CD4-positive, alpha-beta T cell treated with Interleukin-4 for 4 hours (primary cell): ENCODE measurements at regions not wholly inside any gene's neighbourhood (a gene's known extent, or its start where the extent isn't known, plus 50 kb on each side); places are given as distances from the start of the nearest gene placed in this dataset.
"Not testable (repeated sequence)": the region's sequence is repeated elsewhere in the genome, so short reads cannot be mapped to it uniquely, and the experiment has no call there.

ENCODE experiments used
- DNase-seq: peaks from one replicate; pipeline ENCODE4 v3.0.0-alpha.2; 2020

DNA sequence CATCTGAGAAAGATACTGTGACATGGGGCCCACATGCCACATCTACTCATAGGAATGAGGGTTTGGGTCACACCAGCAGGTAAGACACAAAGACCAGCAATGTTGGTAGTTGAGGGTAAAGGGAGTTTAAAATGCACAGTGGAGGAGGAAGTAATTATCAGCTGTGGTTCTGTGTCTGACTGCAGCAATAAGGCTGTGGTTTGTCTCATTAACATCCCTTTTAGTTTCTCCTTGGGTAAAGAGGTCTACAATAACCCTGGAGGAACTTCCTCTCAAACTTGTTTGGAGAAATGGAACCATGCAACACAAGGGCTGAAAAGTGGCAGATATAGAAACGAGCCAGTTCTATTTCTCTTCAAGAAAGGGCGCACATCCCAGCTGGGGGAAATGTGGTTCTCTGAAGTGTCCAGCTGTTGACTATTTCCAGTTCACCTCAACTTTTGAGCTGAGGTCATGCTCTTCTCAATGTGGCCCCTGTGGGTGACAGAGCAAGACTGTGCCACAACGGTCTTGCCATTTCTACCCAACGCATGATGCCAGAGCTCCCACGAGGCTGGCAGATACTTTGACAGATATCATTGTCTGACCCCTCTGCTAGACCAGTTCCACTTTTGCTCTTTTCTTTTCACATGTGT lies 234.3 kb downstream of the SQOR start:
- no peak for DNase-seq

DNA sequence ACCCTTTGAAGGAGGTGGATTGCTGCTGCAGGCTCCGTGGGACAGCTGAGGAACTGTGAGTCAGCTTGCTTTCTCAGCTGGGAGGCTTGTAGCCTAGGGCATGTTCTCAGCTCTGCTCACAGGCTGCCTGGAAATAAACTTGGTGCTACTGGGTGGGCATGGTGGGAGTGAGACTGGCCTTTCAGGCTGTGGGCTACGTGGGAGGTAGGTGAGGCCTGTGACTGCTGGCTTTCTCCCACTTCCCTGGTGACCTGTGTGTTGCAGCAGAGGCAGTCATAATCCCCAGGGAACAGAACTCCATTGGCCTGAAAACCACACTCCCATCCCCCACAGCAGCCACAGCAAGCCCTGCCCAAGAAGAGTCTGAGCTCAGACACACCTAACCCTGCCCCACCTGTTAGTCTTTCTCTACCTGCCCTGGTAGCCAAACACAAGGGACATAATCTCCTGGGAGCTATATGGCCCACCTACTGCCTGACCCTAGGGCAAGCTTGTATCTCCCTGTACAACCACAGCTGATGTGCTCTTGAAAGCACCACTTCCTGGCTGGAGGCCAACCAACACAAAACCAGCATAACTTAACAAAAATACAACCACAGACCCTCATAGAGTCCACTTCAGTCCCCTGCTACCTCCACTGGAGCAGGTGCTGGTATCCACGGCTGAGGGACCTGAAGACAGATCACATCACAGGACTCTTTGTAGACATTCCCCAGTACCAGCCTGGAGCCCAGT lies 236.5 kb downstream of the SQOR start:
- no peak for DNase-seq

- DNase-seq = no peak
These were observed 239.0 kb downstream of the SQOR start for GRCh38 chr15:45873781-45874180.

- not testable (repeated sequence) for DNase-seq
These were observed 239.7 kb downstream of the SQOR start for GRCh38 chr15:45874566-45874965.

DNA sequence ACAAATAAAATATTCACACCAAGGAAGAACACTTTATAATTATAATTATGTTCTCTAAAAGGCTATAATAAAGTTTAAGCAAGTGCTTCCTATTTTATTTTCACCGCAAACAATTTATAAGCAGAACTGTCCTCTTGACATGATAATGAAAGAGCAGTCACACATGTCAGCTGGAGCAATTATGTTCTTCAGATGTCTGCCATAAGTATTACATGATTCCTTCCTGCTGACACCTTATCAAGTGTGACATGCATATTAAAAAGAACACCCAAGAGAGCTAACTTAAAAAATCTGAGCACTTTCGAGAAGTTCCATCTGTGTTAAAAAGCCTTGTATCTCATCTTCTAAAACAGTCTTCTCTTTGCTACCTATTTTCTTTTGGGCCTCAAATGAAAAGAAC lies 249.5 kb downstream of the SQOR start:
- DNase-seq = no peak

DNA sequence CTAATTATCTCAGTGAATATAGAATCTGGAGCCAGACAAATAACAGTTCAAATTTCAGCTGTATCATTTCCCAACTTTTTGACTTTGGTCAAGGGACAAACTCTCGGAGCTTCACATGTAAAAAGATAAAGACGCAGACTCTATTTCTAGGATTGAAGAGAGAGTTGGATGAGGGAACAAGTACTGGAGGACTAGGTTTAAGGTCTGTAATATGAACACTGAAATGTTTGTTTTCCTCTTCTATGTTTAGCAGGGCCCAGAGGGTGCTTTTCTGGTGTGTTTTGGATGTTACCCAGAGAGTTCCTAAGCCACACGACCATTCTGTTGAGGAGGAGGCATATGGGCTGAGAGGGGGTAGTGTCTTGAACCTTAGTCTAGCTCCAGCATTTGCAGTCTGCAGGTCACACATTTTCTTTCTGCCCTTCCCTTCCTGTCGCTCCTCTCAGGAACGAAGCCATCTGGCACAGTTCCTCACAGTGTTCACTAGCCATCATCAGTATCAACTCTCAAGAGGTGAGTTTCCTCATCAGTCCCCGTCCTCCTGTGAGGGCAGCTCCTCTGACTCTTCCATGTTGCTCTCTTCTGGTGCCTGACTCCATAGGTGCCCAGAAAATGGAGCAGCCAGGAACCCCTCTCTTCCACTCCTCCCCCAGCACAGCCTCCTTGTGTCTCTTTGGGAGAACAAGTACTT lies 250.1 kb downstream of the SQOR start:
- DNase-seq = no peak

- DNase-seq = no peak
These were observed 251.0 kb downstream of the SQOR start for GRCh38 chr15:45885801-45886200.

DNA sequence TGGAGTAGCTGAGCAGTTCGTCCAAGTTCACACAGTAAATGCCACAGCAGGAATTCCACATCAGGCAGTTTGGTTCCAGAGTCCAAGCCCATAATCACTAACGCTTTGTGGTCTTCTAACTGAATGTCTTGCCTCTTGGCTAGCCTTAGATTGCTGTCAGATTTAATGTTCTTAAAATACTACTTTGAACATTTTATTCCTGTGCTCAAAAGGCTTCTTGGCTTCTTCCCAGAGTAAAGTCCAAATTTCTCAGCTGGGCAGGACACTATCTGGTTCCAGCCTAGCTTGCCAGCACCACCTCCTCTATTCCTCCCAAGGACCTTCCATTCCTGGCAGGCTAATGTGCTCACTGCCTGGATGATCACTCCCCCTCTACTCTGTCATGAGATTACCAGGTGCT lies 256.9 kb downstream of the SQOR start:
- DNase-seq = no peak

DNA sequence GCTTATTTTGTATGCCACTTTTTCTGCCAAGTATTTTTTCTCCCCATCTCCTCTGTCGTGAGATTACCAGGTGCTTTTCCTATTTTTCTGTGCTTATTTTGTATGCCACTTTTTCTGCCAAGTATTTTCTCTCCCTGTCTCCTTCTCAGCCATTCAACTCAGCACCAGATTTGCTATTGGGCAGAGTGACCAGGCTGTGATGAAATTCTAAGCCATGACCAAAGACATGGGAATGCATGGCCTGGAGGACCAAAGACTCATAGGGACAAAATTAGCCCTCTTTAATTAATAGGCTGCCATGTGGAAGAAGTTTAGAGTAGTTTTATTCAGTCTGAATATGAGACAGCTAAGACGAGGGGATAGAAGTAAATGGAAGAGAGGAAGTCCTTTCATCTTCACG lies 257.4 kb downstream of the SQOR start:
- no peak for DNase-seq

GRCh38 chr15:45903283-45903682 lies 268.5 kb downstream of the SQOR start:
- DNase-seq = no peak

DNA sequence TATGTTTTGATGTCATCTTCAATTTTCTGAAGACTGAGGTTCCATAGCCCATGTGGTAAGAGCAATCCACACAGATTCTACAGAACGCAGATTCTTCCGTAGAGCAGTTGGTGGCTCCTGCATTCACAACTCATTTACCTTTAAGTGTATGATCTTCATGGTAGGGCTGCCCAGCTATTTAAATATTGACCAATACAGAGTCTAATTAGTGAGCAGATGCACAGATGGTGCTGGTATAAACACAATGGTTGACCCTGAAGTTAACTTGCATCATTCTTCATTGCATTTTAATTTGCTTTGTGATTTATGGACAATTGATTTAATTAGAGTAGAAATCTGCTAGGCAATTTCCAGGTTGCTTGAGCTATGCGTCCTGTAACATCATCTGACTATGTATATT lies 269.2 kb downstream of the SQOR start:
- no peak for DNase-seq

DNA sequence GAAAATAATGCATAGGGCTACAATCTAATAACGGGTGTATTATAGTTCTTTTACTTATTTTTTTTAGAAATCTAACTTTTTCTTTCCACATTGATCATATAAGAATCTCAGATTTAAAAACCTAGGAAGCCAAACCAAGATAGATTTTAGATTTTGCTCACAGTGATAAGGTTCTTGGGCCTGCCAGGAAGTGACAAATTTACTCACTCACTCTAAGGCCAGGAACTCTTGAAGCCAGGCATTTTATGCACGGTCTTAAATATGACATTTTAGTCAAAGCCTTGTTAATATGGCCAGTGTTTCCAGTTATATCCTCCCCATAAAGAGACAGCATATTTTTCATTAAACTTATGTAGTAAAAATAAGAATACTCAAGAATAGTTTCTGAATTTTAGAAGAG lies 271.4 kb downstream of the SQOR start:
- DNase-seq = no peak

DNA sequence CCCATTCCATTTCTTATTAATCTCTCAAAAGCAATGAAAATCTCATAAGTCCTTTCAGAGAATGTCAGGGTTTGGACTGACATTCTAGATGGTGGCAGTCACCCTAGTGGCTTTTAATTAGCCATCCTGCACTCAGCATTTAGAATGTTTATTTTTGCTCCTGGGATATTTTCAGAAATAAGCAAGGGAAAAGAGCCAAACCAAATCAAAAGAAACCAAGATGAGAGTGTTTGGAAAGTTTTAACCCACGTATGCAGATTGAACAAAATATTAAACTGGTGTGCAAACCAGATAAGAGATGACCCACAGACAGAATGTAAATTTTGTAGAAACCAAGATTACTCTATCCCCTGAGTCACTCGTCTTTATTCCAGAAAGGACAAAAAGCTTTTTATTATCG lies 275.8 kb downstream of the SQOR start:
- no peak for DNase-seq

GRCh38 chr15:45913451-45913850 lies 278.6 kb downstream of the SQOR start:
- DNase-seq = no peak

- no peak for DNase-seq
These were observed 279.6 kb downstream of the SQOR start for GRCh38 chr15:45914425-45914824.

DNA sequence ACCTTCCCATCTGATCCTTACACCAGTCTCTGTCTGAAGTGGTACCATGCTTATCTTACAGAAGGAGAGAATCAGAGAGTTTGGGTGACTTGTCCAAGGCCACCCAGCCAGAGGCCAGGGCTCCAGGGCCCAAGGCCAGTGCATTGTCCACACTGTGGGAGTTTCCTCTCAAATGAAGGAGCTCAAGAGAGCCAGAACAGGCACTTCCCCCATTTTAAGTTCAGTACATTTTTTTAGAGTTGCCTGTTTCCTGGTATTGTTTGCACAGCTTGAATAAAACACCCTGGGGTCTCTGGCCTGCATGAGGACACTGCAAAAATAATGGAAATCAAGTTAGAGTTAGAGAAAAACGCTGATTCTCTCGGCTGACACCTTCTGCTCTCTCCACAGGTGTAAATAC lies 284.0 kb downstream of the SQOR start:
- no peak for DNase-seq

- DNase-seq = no peak
These were observed 285.0 kb downstream of the SQOR start for GRCh38 chr15:45919806-45920205.

DNA sequence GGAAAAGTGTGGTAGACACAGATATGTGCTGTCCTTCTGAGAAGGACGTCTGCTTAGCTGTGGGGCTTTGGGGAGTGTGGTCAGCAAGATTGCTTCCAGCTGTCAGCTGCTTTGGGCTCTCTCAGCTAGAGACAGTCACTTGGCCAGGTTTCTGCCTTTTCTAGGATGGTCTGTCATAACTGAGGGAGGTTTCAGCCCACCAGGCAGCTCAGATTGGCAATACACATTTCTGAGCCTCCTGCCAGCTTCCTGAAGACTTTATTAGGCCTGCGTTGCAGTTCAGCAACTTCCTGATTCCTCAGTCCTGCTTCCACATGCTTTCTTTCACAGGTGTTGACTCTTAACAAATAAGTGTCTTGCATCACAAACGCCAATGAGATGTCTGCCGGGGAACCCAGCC lies 286.5 kb downstream of the SQOR start:
- no peak for DNase-seq

DNA sequence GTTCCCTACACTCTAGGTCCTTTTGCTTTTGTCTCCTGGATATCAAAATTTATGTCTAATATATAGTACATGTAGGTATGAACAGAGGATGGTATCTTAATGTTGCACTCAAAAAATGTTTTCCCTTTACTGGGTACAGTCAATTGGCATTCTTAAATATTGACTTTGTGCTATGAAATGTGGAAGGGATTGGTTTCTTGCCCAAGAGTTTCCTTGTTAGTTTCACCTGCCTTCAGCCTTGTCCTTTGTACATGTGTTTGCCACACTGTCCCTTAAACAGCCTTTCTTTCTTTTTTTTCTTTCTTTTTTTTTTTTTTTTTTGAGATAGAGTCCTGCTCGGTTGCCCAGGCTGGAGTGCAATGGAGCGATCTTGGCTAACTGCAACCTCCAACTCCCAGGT lies 287.1 kb downstream of the SQOR start:
- no peak for DNase-seq

DNA sequence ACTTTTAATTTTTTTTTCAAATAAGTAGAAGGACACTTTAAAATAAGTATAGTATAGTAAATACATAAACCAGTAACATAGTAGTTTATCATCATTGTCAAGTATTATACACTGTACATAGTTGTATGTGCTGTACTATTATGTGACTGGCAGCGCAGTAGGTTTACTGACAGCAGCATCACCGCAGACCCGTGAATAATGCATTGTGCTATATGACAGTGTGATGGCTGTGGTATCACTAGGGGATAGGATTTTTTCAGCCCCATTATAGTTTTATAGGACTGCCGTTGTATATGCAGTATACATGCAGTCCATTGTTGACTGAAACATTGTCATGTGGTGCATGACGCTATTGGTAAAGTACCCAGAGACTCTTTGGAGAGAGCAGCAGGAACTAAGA lies 306.5 kb downstream of the SQOR start:
- DNase-seq = no peak

GRCh38 chr15:45943240-45943639 lies 308.4 kb downstream of the SQOR start:
- no peak for DNase-seq

GRCh38 chr15:45946111-45946510 lies 311.3 kb downstream of the SQOR start:
- DNase-seq = no peak

GRCh38 chr15:45948181-45948621 lies 313.4 kb downstream of the SQOR start:
- no peak for DNase-seq

- DNase-seq = no peak
These were observed 324.1 kb downstream of the SQOR start for GRCh38 chr15:45958924-45959323.
